Fibroblast of lung (primary cell): ENCODE measurements at regions not wholly inside any gene's neighbourhood (a gene's known extent, or its start where the extent isn't known, plus 50 kb on each side); places are given as distances from the start of the nearest gene placed in this dataset.

Experiments used
- CTCF ChIP-seq, 2 donors: IDR thresholded peaks in 1 of 2; conservative IDR thresholded peaks in 1 of 2; 1 replicate in 1 of 2; 2 replicates in 1 of 2; pipeline ENCODE4 v1.5.1; 2011 to 2012; ENCODE audit warnings: low read length in 2 of 2, control low read depth in 1 of 2, inconsistent platforms in 1 of 2, low read depth in 1 of 2, mild to moderate bottlenecking in 1 of 2
- EZH2 ChIP-seq: IDR thresholded peaks from 2 replicates; pipeline ENCODE4 v1.5.1; 2012; ENCODE audit warnings: low read length, control low read depth, mild to moderate bottlenecking; ENCODE audit errors: missing control alignments

- TF ChIP-seq CTCF (conservative IDR thresholded peaks at IDR 0.05 in 1 of 2, IDR thresholded peaks at IDR 0.05 in 1 of 2; ENCODE audit: low read depth in 1 of 2, low read length in 2 of 2) (no peak), EZH2 (no peak)
These were observed 55.9 kb upstream of the CD83 start for GRCh38 chr6:14061643-14062042.
